ENCODE measurements at regions not wholly inside any gene's neighbourhood (a gene's known extent, or its start where the extent isn't known, plus 50 kb on each side); places are given as distances from the start of the nearest gene placed in this dataset.

GRCh38 chr5:178788381-178789085 is 58.1 kb upstream of the ZNF354A start:
- Histone ChIP-seq H3K9ac (ENCODE audit: low read depth, low read length) (no peak overlapping the region), H3K27me3 (ENCODE audit: control insufficient read depth, insufficient read depth, low read length) (no peaks in the 10 kb centered on the region), H3K36me3 (ENCODE audit: control insufficient read depth, insufficient read depth, low read length) (no peaks in the 10 kb centered on the region), H3K4me3 (ENCODE audit: low read depth, low read length) (no peak overlapping the region), H3K9me3 (ENCODE audit: control insufficient read depth, insufficient read depth, low read length) (peaks cover 88% of the 10 kb centered on the region), H3K27ac (ENCODE audit: low read depth, low read length) (no peak overlapping the region), H3K4me1 (ENCODE audit: control insufficient read depth, insufficient read depth, low read length) (no peaks in the 10 kb centered on the region)

GRCh38 chr5:178787889-178788288 is 57.4 kb upstream of the ZNF354A start:
- no peaks in the 10 kb centered on the region for H3K36me3 ChIP-seq (ENCODE audit: control insufficient read depth, insufficient read depth, low read length)
- no peak overlapping the region for H3K27ac ChIP-seq (ENCODE audit: low read depth, low read length)
- H3K27me3 ChIP-seq (ENCODE audit: control insufficient read depth, insufficient read depth, low read length) = no peaks in the 10 kb centered on the region
- no peak overlapping the region for H3K4me3 ChIP-seq (ENCODE audit: low read depth, low read length)
- H3K9ac ChIP-seq (ENCODE audit: low read depth, low read length) = no peak overlapping the region
- H3K9me3 ChIP-seq (ENCODE audit: control insufficient read depth, insufficient read depth, low read length) = peaks cover 88% of the 10 kb centered on the region
- no peaks in the 10 kb centered on the region for H3K4me1 ChIP-seq (ENCODE audit: control insufficient read depth, insufficient read depth, low read length)

GRCh38 chr5:178786859-178787499 is 56.5 kb upstream of the ZNF354A start:
- Histone ChIP-seq H3K27me3 (ENCODE audit: control insufficient read depth, insufficient read depth, low read length) (no peaks in the 10 kb centered on the region), H3K36me3 (ENCODE audit: control insufficient read depth, insufficient read depth, low read length) (no peaks in the 10 kb centered on the region), H3K9ac (ENCODE audit: low read depth, low read length) (no peak overlapping the region), H3K27ac (ENCODE audit: low read depth, low read length) (no peak overlapping the region), H3K4me1 (ENCODE audit: control insufficient read depth, insufficient read depth, low read length) (no peaks in the 10 kb centered on the region), H3K4me3 (ENCODE audit: low read depth, low read length) (no peak overlapping the region), H3K9me3 (ENCODE audit: control insufficient read depth, insufficient read depth, low read length) (peaks cover 86% of the 10 kb centered on the region)

- H3K4me3 ChIP-seq (ENCODE audit: low read depth, low read length) = no peak overlapping the region
- no peaks in the 10 kb centered on the region for H3K27me3 ChIP-seq (ENCODE audit: control insufficient read depth, insufficient read depth, low read length)
- no peak overlapping the region for H3K9ac ChIP-seq (ENCODE audit: low read depth, low read length)
- H3K27ac ChIP-seq (ENCODE audit: low read depth, low read length) = no peak overlapping the region
- no peaks in the 10 kb centered on the region for H3K4me1 ChIP-seq (ENCODE audit: control insufficient read depth, insufficient read depth, low read length)
- no peaks in the 10 kb centered on the region for H3K36me3 ChIP-seq (ENCODE audit: control insufficient read depth, insufficient read depth, low read length)
- peaks cover 87% of the 10 kb centered on the region for H3K9me3 ChIP-seq (ENCODE audit: control insufficient read depth, insufficient read depth, low read length)
Observed at GRCh38 chr5:178786417-178786816, 56.0 kb upstream of the ZNF354A start.

GRCh38 chr5:178785999-178786398 is 55.5 kb upstream of the ZNF354A start:
- no peak overlapping the region for H3K9ac ChIP-seq (ENCODE audit: low read depth, low read length)

GRCh38 chr5:178784391-178784790 is 53.9 kb upstream of the ZNF354A start:
- Histone ChIP-seq H3K9me3 (ENCODE audit: control insufficient read depth, insufficient read depth, low read length) (peaks cover 90% of the 10 kb centered on the region), H3K27ac (ENCODE audit: low read depth, low read length) (no peak overlapping the region), H3K9ac (ENCODE audit: low read depth, low read length) (no peak overlapping the region), H3K4me3 (ENCODE audit: low read depth, low read length) (no peak overlapping the region), H3K4me1 (ENCODE audit: control insufficient read depth, insufficient read depth, low read length) (no peaks in the 10 kb centered on the region), H3K27me3 (ENCODE audit: control insufficient read depth, insufficient read depth, low read length) (no peaks in the 10 kb centered on the region), H3K36me3 (ENCODE audit: control insufficient read depth, insufficient read depth, low read length) (no peaks in the 10 kb centered on the region)

More at GRCh38 chr5:178785999-178786398, 55.5 kb upstream of the ZNF354A start:
- Histone ChIP-seq H3K27me3 (ENCODE audit: control insufficient read depth, insufficient read depth, low read length) (no peaks in the 10 kb centered on the region), H3K4me3 (ENCODE audit: low read depth, low read length) (no peak overlapping the region), H3K27ac (ENCODE audit: low read depth, low read length) (no peak overlapping the region), H3K36me3 (ENCODE audit: control insufficient read depth, insufficient read depth, low read length) (no peaks in the 10 kb centered on the region), H3K9me3 (ENCODE audit: control insufficient read depth, insufficient read depth, low read length) (peaks cover 89% of the 10 kb centered on the region), H3K4me1 (ENCODE audit: control insufficient read depth, insufficient read depth, low read length) (no peaks in the 10 kb centered on the region)

- Histone ChIP-seq H3K27ac (ENCODE audit: low read depth, low read length) (no peak overlapping the region), H3K9me3 (ENCODE audit: control insufficient read depth, insufficient read depth, low read length) (peaks cover 88% of the 10 kb centered on the region), H3K4me1 (ENCODE audit: control insufficient read depth, insufficient read depth, low read length) (no peaks in the 10 kb centered on the region), H3K36me3 (ENCODE audit: control insufficient read depth, insufficient read depth, low read length) (no peaks in the 10 kb centered on the region), H3K9ac (ENCODE audit: low read depth, low read length) (no peak overlapping the region), H3K4me3 (ENCODE audit: low read depth, low read length) (no peak overlapping the region), H3K27me3 (ENCODE audit: control insufficient read depth, insufficient read depth, low read length) (no peaks in the 10 kb centered on the region)
Observed at GRCh38 chr5:178781936-178782335, 51.5 kb upstream of the ZNF354A start.

GRCh38 chr5:178780581-178781498 is 50.4 kb upstream of the ZNF354A start:
- Histone ChIP-seq H3K4me3 (ENCODE audit: low read depth, low read length) (no peak overlapping the region), H3K27ac (ENCODE audit: low read depth, low read length) (no peak overlapping the region), H3K9me3 (ENCODE audit: control insufficient read depth, insufficient read depth, low read length) (peaks cover 83% of the 10 kb centered on the region), H3K4me1 (ENCODE audit: control insufficient read depth, insufficient read depth, low read length) (no peaks in the 10 kb centered on the region), H3K9ac (ENCODE audit: low read depth, low read length) (no peak overlapping the region), H3K27me3 (ENCODE audit: control insufficient read depth, insufficient read depth, low read length) (no peaks in the 10 kb centered on the region), H3K36me3 (ENCODE audit: control insufficient read depth, insufficient read depth, low read length) (no peaks in the 10 kb centered on the region)
